Stimulated activated naive B cell treated with anti-CD40 and anti-IgM and Interleukin-4, amounts not matched to agents 10 μg/mL and 1 μg/mL and 100 μg/mL, for 72 hours (primary cell): ENCODE measurements at regions not wholly inside any gene's neighbourhood (a gene's known extent, or its start where the extent isn't known, plus 50 kb on each side); places are given as distances from the start of the nearest gene placed in this dataset.
"Not testable (repeated sequence)": the region's sequence is repeated elsewhere in the genome, so short reads cannot be mapped to it uniquely, and the experiment has no call there.

ENCODE experiments used
- ATAC-seq, 2 donors: fragments of 150-1000 bp; cut with Tn5 transposase; replicated peaks; 2 replicates each; pipeline ENCODE4 v1.10.0; 2021; ENCODE audit warnings: moderate library complexity in 1 of 2
- DNase-seq: peaks from one replicate; pipeline ENCODE4 v3.0.0; 2021
- H3K27ac Mint-ChIP-seq: one replicate; pipeline ENCODE4 v1.8.0; 2022; ENCODE audit warnings: mild to moderate bottlenecking, mixed read lengths
- H3K27me3 Mint-ChIP-seq, 2 donors: one replicate each; pipeline ENCODE4 v1.8.0; 2022; ENCODE audit warnings: mixed read lengths in 2 of 2
- H3K36me3 Mint-ChIP-seq, 2 donors: one replicate each; pipeline ENCODE4 v1.8.0; 2022; ENCODE audit warnings: mixed read lengths in 2 of 2, mild to moderate bottlenecking in 1 of 2
- H3K4me1 Mint-ChIP-seq, 2 donors: one replicate each; pipeline ENCODE4 v1.8.0; 2022; ENCODE audit warnings: mixed read lengths in 2 of 2, mild to moderate bottlenecking in 1 of 2
- H3K4me3 Mint-ChIP-seq, 2 donors: one replicate each; pipeline ENCODE4 v1.8.0; 2022; ENCODE audit warnings: mild to moderate bottlenecking in 2 of 2, mixed read lengths in 2 of 2, moderate library complexity in 1 of 2
- H3K9me3 Mint-ChIP-seq, 2 donors: one replicate each; pipeline ENCODE4 v1.8.0; 2022; ENCODE audit warnings: mixed read lengths in 2 of 2, mild to moderate bottlenecking in 1 of 2

DNA sequence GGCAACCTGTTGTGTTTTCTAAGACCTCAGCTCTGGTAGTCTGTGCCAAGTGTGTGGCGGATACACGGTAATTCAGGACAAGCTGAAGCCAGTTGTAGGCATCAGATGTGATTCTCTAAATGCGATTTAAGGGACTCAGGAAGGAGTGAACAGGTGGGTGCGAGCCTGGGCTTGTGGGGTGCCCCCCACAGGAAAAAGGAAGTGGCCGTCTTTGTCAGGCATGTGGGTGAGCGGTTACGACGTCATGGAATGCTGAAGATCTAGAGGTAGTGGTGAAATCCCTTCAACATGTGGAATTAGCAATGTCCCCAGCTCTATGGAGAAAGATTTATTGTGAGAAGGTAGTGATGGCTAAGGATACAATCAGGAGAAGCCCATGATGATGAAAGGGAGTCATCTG lies 95.1 kb upstream of the EXOC2 start:
- peak; percentile 14 for DNase-seq
- ATAC-seq: peak; percentile 58 to 78
- no peaks in the 10 kb centered on the region for H3K36me3 Mint-ChIP-seq
- peak overlapping the region; percentile 2 to 20 for H3K4me3 Mint-ChIP-seq
- peaks cover 0 to 3% of the 10 kb centered on the region in 2 donors for H3K9me3 Mint-ChIP-seq
- peaks cover 10 to 12% of the 10 kb centered on the region in 2 donors for H3K4me1 Mint-ChIP-seq
- H3K27ac Mint-ChIP-seq: peak overlapping the region; percentile 22
- H3K27me3 Mint-ChIP-seq: peaks cover 23 to 31% of the 10 kb centered on the region in 2 donors

DNA sequence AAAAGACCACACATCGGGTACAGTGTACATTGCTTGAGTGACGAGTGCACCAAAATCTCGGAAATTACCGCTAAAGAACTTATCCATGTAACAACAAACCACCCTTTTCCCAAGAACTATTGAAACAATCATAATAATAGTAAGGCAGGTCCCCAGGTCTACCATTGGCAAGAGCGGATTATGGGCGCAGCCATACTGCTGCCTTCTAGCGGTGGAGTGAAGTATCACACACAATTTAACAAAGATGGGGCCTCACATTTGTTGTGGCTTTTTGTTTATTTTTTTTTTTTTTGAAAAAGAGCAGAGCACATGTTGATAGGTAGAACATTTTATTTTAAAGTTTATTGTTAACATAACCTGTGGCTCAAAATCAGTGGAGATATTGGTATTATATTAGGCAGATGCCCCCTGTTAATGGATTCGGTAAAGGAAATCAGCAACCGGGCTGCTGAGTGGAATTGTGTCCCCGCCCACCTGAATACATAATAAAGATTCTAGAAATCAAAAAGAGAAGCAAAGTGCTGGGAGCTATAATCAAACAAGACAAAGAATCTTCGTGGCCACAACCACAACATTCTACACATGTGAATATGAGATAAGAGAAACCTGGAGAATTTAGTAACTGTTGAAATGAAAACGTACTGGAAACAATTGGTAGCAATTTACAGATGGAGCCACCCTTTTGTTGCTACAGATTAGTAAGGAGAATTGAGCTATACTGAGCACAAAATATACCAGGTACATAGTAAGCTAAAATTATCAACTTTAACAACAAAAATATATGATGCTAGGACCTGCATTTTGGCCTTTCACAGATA lies 94.2 kb upstream of the EXOC2 start:
- ATAC-seq: no peak
- peaks cover 18 to 24% of the 10 kb centered on the region in 2 donors for H3K27me3 Mint-ChIP-seq
- no peaks in the 10 kb centered on the region for H3K36me3 Mint-ChIP-seq
- H3K27ac Mint-ChIP-seq: peak overlapping the region; percentile 6
- no peak overlapping the region for H3K4me3 Mint-ChIP-seq
- H3K9me3 Mint-ChIP-seq: peaks cover 0 to 3% of the 10 kb centered on the region in 2 donors
- DNase-seq: no peak
- peaks cover 8 to 12% of the 10 kb centered on the region in 2 donors for H3K4me1 Mint-ChIP-seq

- no peak overlapping the region for H3K27ac Mint-ChIP-seq
- H3K27me3 Mint-ChIP-seq: peaks cover 13 to 30% of the 10 kb centered on the region in 2 donors
Measured at GRCh38 chr6:783966-784735, 91.2 kb upstream of the EXOC2 start.

DNA sequence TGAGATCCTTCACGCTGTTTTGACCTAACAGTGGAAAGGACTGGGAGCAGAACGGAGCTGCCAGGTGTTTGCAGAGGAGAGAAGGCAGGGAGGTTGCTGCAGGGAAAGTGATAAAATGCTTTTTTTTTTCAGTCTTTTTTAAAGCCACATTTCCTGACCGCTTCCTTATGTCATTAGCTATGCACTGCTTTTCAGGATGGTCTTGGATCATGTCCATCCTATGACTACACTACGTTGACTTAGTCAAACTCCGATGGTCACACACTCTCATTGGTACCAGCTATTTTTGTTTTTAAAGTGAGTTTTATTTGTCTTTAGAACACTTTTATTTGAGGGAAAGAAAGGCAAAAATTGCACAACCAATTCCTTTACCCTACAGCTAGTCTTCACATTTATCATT lies 89.2 kb upstream of the EXOC2 start:
- Mint-ChIP-seq H3K4me3 (no peak overlapping the region), H3K27me3 (peaks cover 18 to 35% of the 10 kb centered on the region in 2 donors), H3K4me1 (no peaks in the 10 kb centered on the region), H3K27ac (peak overlapping the region; percentile 39), H3K36me3 (no peaks in the 10 kb centered on the region), H3K9me3 (no peaks in the 10 kb centered on the region)
- no peak for ATAC-seq
- DNase-seq: no peak

More at GRCh38 chr6:783966-784735, 91.2 kb upstream of the EXOC2 start:
- ATAC-seq: no peak
- Mint-ChIP-seq H3K9me3 (no peaks in the 10 kb centered on the region), H3K36me3 (no peaks in the 10 kb centered on the region), H3K4me1 (peaks cover 6 to 12% of the 10 kb centered on the region in 2 donors), H3K4me3 (no peak overlapping the region)
- no peak for DNase-seq

DNA sequence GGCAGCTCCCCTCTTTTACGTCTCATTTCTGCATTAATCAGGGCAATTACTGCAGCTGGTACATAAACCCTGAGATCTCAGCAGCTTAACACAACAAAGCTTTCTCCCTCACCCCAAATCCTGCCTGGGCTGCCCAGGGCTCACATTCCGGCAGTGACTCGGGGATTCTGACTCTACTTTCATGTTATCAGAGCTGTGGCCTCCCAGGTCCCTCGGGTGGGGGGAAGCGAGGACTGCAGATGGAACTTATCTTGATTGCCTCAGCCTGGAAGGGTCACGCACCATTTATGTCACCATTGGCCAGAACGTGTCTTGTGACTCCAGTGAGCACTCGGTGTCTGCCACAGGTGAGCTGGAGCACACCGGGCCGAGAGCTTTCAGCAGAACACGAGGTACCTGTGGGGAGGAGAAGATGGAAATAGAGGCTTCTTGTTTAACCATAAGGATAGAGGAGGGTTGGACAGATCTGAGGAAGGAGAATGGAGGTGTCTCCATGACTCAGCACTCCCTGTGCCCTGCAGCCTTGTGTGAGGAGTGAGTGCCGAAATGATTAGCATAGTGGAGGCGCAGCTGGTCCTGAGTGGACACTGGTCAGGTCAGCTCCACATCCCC lies 88.5 kb upstream of the EXOC2 start:
- no peak overlapping the region for H3K4me3 Mint-ChIP-seq
- H3K4me1 Mint-ChIP-seq: no peaks in the 10 kb centered on the region
- peaks cover 25 to 42% of the 10 kb centered on the region in 2 donors for H3K27me3 Mint-ChIP-seq
- ATAC-seq: no peak
- H3K36me3 Mint-ChIP-seq: no peaks in the 10 kb centered on the region
- H3K27ac Mint-ChIP-seq: no peak overlapping the region
- no peak for DNase-seq
- no peaks in the 10 kb centered on the region for H3K9me3 Mint-ChIP-seq

DNA sequence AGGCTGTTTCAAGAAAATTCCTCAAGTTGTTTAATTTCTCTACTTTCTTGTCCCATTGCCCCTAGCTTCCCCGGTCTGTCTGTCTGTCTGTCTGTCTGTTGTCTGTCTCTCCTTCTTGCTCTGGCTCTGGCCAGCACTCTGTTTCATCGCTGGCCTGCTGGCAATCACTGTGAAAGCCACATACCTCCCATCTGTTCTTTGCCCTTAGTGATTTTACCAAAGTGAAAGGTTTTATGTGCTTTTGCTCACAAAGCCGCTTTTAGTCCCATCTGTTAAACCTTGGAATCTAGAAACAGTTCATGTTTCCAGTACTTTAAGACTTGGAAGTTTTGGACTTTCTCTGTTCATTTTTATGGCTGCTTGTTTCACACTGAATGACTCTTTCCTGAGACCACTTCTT lies 87.8 kb upstream of the EXOC2 start:
- Mint-ChIP-seq H3K4me1 (no peaks in the 10 kb centered on the region), H3K27ac (no peak overlapping the region), H3K36me3 (no peaks in the 10 kb centered on the region), H3K27me3 (peaks cover 31 to 50% of the 10 kb centered on the region in 2 donors), H3K9me3 (no peaks in the 10 kb centered on the region), H3K4me3 (no peak overlapping the region)
- ATAC-seq: no peak
- no peak for DNase-seq

DNA sequence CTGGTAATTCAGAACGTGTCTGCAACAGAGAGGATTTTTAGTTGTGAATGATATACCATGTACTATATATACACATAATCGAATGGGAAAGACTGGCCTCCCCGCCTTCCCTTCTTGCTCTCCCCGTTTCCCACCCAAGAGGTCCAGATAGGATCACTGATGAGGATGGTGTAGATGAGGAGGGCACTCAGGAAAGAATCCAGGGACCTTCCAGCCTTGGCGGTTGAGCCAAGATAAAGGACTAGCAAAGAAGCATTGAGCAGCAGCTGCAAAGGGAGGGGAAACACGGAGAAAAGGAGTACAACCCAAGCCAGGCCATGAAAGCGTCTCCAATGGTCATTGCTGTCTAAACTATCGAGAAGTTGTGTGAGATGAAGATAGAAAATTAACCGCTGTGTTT lies 84.0 kb upstream of the EXOC2 start:
- Mint-ChIP-seq H3K27me3 (peaks cover 47 to 68% of the 10 kb centered on the region in 2 donors), H3K4me3 (no peak overlapping the region), H3K36me3 (peaks cover 0 to 3% of the 10 kb centered on the region in 2 donors), H3K27ac (no peak overlapping the region), H3K9me3 (peaks cover 0 to 4% of the 10 kb centered on the region in 2 donors), H3K4me1 (no peaks in the 10 kb centered on the region)
- DNase-seq (no peak), ATAC-seq (no peak)

GRCh38 chr6:776528-776931 lies 83.6 kb upstream of the EXOC2 start:
- H3K9me3 Mint-ChIP-seq: peaks cover 2 to 7% of the 10 kb centered on the region in 2 donors
- H3K27me3 Mint-ChIP-seq: peaks cover 45 to 68% of the 10 kb centered on the region in 2 donors
- no peaks in the 10 kb centered on the region for H3K4me1 Mint-ChIP-seq
- no peak overlapping the region for H3K27ac Mint-ChIP-seq
- peaks cover 0 to 3% of the 10 kb centered on the region in 2 donors for H3K36me3 Mint-ChIP-seq
- DNase-seq (no peak), ATAC-seq (no peak)
- H3K4me3 Mint-ChIP-seq: no peak overlapping the region

DNA sequence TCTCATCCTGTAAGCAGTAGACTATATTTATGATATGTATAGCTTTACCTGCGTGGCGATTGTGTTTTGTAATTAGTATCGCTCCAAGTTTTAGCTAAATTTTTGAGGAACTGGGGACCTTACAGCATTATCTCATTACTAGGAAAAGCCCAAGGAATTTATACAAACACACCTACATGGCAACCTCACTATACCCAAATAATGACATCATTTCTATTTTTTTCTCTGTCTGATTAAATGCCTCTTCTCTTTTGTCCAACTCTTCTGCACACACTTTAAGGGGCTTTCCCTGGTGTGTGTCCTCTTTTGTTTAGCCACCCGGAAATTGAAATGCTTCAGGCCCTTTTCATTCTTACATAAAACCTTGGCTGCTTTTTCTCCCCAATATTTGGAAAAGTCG lies 82.9 kb upstream of the EXOC2 start:
- H3K4me3 Mint-ChIP-seq: no peak overlapping the region
- no peak overlapping the region for H3K27ac Mint-ChIP-seq
- H3K4me1 Mint-ChIP-seq: no peaks in the 10 kb centered on the region
- peaks cover 43 to 63% of the 10 kb centered on the region in 2 donors for H3K27me3 Mint-ChIP-seq
- H3K9me3 Mint-ChIP-seq: peaks cover 2 to 8% of the 10 kb centered on the region in 2 donors
- ATAC-seq: no peak
- H3K36me3 Mint-ChIP-seq: peaks cover 0 to 3% of the 10 kb centered on the region in 2 donors
- no peak for DNase-seq

DNA sequence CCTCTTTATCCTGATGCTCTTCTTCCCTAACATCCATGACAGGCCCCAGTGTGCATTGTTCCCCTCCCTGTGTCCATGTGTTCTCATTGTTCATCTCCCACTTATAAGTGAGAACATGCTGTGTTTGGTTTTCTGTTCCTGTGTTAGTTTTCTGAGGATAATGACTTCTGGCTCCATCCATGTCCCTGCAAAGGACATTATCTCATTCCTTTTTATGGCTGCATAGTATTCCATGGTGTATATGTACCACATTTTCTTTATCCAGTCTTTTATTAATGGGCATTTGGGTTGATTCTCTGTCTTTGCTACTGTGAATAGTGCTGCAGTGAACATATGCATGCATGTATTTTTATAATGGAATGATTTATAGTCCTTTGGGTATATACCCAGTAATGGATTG lies 78.7 kb upstream of the EXOC2 start:
- not testable (repeated sequence) for ATAC-seq, H3K27ac Mint-ChIP-seq, H3K4me3 Mint-ChIP-seq, H3K4me1 Mint-ChIP-seq, H3K36me3 Mint-ChIP-seq, DNase-seq
- Mint-ChIP-seq H3K9me3 (peaks cover 2 to 16% of the 10 kb centered on the region in 2 donors), H3K27me3 (peaks cover 49 to 59% of the 10 kb centered on the region in 2 donors)

- H3K9me3 Mint-ChIP-seq: peaks cover 2 to 13% of the 10 kb centered on the region in 2 donors
- ATAC-seq (no peak), DNase-seq (no peak)
- peaks cover 39 to 51% of the 10 kb centered on the region in 2 donors for H3K27me3 Mint-ChIP-seq
- H3K27ac Mint-ChIP-seq: peak overlapping the region; percentile 47
- no peak overlapping the region for H3K4me3 Mint-ChIP-seq
- H3K4me1 Mint-ChIP-seq: peaks cover 0 to 3% of the 10 kb centered on the region in 2 donors
- H3K36me3 Mint-ChIP-seq: no peaks in the 10 kb centered on the region
Measured at GRCh38 chr6:767755-768512, 75.0 kb upstream of the EXOC2 start.

DNA sequence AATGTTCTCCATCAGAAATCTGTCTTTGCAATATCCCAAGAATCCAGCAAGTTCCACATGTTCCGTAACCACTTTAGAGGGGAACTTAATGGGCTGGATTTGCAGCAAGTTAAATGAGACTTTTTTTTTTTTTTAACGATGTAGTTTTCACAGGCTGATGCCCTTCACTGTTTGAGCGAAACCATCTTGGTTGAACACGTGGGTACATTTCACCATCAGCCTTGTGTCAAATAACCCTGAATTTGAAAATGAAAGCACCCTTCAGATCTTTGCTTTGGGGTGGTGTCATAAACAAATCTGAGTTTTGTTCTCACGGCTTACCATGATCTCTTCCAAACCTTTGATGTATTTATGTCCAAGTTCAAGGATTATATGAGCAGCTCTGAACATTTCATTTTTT lies 73.7 kb upstream of the EXOC2 start:
- ATAC-seq (no peak), DNase-seq (no peak)
- H3K36me3 Mint-ChIP-seq: no peaks in the 10 kb centered on the region
- peaks cover 1 to 10% of the 10 kb centered on the region in 2 donors for H3K9me3 Mint-ChIP-seq
- no peak overlapping the region for H3K4me3 Mint-ChIP-seq
- H3K27me3 Mint-ChIP-seq: peaks cover 36 to 50% of the 10 kb centered on the region in 2 donors
- no peak overlapping the region for H3K27ac Mint-ChIP-seq
- peaks cover 0 to 3% of the 10 kb centered on the region in 2 donors for H3K4me1 Mint-ChIP-seq

- DNase-seq: no peak
- Mint-ChIP-seq H3K27ac (no peak overlapping the region), H3K4me1 (peaks cover 0 to 2% of the 10 kb centered on the region in 2 donors)
Measured at GRCh38 chr6:761997-762396, 69.1 kb upstream of the EXOC2 start.

More at GRCh38 chr6:761997-762396, 69.1 kb upstream of the EXOC2 start:
- Mint-ChIP-seq H3K4me3 (no peak overlapping the region), H3K27me3 (peaks cover 20 to 36% of the 10 kb centered on the region in 2 donors), H3K9me3 (peaks cover 0 to 2% of the 10 kb centered on the region in 2 donors), H3K36me3 (no peaks in the 10 kb centered on the region)
- no peak for ATAC-seq
